NCI-H1694 (cell line): ENCODE measurements at regions not wholly inside any gene's neighbourhood (a gene's known extent, or its start where the extent isn't known, plus 50 kb on each side); places are given as distances from the start of the nearest gene placed in this dataset.

ENCODE experiments used
- DNase-seq: peaks from one replicate; lab custom pipeline; 2025; lab: John Stamatoyannopoulos, UW

DNA sequence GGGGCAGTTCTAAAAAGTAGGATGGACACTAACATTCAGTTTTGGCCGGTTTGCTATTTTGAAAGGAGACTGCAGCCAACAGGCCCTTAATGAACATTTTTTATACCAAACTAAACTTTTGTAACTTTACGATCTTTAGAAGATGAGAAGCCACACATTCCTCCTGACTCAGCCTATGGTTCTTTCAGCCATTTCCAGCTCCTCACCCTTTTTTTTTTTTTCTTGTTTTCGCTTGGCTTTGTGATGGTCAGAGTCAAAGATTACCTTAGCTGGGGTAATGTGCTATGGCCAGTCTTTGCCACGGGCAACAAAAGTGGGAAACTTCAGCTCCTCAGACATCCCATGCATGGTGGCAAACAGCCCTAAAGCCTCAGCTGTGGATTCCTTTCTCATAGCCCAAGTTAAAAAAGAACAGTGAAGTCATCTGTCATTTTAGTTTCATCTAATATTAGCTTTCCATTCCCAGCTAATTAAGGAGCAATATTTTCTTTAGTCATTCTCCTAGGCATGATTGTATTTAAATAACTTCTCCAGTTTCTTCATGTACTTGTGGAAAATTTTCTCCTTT is 368.7 kb downstream of the MFSD1 start:
- DNase-seq, result no peak

DNA sequence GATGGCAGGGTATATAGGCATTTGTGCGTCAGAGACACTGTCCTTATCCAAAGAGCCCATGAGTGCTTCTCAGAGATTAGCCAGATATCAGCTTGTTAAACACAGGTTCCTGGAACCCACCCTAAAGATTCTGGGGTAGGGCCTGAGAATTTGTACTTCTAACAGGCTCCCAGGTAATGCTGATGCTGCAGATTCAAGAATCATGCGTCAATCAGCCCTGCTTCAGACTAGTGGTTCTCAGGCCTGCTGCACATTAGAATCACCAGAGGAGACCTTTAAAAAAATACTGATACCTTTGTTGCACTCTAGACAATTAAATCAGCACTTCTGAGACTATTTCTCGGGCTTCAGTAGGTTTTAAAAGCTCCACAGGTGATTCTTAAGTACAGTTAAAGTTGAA is 369.5 kb downstream of the MFSD1 start:
- DNase-seq, result no peak

DNA sequence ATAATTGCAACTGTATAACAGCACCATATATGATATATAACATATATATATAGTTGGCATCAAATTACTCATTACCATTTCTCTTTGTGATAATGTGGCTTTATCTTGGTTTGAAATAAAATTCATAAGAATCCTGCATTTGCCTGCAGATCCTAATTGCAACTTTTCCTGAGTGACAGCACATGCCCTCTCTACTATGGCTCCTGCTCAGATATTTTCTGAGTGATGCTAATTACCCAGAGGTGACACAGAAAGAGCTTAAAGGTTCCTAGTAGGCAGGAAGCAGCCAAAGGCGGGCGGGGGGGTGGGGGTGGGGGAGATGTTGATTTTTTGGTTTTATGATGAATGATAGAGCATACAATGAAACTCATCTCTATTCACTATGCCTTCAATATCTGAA is 370.6 kb downstream of the MFSD1 start:
- no peak for DNase-seq

DNA sequence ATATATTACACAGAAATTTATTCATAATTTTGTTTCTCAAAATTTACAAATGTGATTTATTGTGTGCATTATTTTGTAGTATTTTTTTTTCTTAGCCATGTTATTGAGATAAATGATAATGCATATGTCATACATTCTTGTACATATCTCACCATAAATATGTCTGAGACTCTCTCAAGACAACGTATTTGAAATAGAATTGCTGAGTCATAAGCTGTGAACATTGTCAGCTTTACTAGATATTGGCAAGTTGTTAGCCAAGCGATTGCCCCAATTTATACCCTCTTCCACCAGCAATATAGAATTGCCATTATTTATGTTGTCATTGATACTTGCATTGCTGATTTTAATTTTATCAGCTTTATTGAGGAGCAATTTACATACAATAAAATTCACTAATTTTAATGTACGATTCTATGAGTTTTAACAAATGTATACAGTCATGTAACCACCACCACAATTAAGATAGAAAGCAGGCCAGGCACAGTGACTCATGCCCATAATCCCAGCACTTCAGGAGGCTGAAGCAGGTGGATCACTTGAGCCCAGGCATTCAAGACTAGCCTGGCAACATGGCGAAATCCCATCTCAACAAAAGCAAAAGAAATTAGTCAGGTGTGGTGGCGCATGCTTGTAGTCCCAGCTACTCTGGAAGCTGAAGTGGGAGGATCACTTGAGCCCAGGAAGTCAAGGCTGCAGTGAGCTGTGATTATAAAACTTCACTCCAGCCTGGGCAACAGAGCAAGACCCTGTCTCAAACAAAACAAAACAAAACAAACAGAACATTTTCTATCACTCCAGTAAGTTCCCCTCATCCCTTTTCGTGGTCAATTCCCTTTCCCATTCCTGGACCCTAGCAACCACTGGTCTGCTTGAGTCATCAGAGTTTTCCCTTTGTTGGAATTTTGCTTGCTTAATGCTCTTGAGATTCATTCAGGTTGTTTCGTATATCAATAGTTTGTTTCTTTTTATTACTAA is 373.1 kb downstream of the MFSD1 start:
- no peak for DNase-seq

DNA sequence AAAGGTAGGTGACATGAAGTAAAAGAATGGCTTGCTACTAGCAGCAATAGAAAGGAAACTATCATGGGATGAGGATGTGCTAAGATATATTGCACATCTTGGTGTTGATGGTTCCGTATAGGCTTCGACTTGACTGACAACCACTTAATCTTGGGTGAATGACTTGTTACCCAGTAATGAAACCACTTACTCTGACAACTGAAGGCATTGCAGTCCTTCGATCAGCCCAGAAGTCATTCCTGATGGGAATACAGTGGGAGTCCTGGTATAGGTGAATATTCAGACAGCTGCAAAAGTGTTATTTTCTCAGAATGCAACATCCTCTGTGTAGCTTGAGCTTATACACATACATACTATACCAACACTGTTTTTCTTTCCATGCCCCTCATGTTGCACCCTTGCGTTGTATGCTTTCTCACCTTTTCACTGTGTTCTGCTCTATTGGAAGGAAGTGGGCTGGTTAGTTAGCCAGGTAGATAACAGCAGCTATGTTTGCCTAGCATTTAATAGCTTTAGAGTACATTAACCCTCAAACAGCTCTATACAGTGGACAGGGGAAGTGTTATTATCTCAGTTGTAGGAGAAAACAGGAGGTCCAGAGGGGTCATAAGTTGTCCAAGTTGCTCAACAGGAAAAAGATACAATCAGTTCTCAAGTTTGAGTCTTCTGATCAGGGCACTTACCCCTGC is 376.5 kb downstream of the MFSD1 start:
- DNase-seq, result no peak

DNA sequence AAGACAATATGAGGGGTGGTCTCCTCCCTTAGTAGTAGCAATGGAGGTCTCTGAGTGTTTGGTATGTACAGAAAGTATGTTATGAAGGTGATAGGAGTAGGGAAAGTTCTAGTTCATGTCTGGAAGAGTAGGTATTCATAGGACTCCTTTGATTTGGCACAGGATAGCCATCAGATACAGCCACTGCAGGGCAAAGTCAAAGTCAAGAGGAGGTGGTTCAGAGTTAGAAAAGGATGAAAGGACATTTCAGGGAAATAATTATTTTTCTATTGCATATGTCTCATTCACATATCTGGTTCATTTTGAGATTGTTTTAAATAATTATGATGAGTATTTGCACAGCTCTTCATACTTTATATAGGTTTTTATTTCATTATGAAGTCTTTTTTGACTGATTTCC is 381.1 kb downstream of the MFSD1 start:
- DNase-seq, result no peak

DNA sequence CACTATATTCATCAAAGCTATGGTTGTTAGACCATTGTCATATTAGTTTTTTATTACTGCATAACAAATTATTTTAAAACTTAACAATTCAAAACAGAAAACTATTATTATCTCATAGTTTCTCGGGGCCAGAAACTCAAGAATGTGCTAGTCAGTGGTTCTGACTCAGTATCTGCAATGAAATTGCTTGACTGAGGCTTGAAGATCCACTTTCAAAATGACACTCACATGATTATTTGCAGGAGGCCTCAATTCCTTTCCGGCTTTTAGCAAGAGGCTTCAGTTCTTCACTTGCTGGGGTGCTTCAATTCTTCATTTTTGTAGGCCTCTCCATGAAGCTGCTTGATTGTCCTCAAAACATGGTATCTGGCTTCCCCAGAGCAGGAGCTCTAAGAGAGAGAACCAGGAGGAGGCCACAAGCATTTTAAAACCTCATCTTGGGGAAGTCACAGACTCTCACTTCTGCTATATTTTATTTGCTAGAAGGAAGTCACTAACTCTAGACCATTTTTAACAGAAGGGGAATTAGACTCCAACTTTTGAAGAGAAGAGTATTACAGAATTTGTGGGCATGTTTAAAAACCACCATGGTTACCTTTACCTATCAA is 383.7 kb downstream of the MFSD1 start:
- DNase-seq, result no peak

DNA sequence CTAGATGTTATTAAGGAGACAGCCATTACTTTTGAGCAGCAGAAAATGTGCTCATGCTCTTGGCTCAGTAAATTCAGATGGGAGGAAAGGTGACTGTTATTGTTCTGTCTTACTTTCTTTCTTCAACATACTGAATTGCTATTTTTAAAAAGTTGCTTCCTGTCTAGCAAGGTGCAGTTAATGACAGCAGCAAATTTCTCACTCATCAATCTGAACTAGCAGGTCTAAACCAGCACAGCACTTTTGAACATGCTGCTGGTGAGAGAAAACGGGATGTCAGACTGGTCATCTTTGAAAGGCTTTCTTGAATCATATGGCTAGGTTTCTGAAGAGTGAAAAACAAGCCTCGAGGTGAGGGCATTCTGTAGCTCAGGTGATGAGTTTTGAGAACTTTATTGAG is 384.7 kb downstream of the MFSD1 start:
- no peak for DNase-seq

DNA sequence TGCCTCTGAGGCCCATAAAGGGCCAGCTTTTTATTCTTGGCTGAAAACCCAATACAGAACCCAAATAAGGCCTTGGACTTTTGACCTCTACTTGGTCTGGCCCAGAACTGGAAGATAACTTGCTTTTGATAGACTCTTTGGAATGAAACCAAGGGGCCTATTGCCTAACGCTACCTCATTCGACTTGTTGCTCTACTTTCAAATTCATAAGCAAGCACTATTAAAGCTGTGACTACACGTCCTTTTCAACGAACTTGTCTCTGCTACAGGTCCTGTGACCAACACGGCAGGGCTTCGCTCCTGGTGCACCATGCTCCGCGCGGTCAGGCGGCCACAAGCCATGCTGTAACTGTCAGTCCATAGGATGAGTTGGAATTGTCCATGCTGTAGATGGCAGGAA is 385.4 kb downstream of the MFSD1 start:
- no peak for DNase-seq

DNA sequence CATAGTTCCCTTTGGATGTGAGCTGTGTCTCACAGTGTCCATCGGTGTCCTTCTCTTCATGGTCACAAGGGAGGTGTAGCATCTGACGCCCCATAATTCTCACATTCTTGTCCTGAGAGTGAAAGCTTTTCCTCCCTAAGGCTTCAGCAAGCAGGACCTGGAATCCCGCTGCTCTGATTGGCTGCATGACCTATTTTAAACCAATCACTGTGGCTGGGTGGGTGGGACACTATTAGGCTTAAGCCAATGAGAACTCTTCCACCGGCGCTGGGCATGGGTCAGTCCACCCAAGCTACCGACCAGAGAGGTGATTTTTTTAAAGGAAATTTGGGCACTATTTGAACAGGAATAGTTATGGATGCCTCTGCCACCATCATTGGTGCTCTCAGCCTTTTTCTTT is 385.9 kb downstream of the MFSD1 start:
- no peak for DNase-seq

DNA sequence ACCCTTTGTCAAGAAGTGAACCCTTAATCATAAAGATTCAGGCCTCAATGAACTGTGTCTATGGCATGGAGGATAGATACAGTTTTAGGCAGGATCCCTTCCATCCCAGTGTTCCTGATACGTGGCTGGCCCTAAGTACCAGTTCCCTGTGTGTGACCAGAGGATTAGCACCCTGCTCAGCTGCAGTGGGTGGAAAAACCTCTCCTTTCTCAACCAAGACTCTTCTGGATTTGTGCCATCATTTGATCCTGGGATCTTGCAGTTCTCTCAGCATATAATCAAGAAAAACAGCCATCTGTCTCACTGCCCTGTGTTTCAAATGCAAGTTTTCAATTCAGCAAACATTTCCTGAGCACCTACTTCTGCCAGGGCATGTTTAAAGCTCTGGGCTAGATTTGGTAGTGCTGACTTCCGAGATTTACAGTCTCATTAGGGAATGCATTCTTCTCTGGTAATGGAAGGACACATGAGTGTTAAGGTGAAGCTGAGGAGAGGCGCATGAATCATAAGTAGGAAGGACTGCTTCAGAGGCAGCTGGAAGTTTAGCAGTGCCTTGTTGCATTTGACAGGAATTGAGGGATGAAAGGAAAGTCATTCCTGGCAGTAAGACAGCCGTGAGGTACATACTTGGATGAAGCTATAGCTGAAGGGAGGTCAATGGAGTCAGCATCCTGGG is 388.3 kb downstream of the MFSD1 start:
- no peak for DNase-seq

DNA sequence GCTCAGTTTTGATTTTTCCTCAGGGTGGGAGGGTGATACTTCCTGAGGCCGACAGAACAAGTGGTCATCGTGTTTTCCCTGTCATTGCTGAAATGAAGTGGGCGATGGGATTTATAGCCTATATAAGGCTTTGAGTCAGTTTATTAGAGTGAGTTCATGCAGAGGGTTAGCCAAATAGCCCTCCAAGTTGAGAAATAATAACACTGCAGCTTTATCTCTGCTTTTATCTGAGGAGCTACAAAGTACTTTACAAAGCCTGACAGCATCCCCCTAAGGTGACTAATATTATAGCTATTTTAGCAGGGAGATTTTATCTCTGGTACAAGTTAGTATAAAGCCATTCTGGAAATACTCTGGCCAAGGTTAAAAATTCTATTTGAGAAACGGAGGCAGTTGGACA is 389.6 kb downstream of the MFSD1 start:
- no peak for DNase-seq

DNA sequence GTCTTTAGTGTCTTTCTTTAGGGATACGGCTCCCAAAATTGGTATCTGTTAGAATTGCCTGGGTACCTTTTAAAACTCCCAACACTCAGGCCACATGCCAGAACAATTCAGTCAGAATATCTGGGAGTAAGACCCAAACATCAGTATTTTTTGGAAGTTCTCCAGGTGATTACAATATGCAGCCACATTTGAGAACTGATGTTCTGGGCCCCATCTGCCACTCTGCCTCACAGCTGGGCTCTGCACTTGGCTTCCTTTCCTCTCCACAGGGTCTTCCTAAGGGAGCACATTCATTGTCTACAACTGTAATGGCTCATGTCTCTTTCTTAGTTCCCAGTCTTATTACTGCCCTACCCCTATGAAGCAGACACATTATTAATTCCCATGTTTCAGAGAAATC is 394.5 kb downstream of the MFSD1 start:
- no peak for DNase-seq

DNA sequence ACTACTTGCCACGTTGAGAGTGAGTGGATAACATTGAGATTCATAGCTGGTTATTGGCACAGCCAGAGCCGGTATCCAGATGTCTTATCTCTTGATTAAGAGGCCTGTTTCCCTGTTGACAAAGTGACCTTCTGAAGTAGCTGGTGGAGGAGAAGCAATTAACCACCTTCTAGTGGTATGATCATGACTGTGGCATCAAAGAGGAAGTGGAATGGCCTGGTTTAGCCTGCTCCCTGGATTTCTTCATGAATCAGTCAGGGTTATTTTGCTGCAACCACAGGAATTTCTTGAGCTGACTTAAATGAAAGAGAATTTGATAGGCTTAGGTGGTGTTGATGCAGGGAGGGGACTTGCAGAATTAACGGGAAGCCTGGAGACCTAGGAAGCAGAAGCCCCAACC is 398.3 kb downstream of the MFSD1 start:
- no peak for DNase-seq

DNA sequence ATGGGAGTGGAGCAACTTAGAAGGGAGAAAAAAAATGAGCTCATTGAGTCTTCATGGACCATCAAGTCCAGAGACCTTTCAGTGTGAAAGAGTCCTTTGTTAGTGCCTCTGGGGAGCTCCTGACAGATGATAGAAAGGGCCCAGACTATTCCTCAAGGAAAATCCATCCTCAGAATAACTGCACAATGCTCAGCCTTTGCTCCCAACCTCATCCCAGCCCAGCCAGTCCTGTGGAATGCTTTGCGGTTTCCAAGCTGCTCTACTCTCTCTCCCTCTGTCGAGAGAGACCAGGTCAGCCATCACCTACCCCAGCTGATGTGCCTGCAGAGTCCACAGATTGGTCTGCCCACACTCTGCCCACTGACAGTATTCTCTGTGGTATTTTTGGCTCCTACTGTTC is 406.2 kb downstream of the MFSD1 start:
- no peak for DNase-seq

DNA sequence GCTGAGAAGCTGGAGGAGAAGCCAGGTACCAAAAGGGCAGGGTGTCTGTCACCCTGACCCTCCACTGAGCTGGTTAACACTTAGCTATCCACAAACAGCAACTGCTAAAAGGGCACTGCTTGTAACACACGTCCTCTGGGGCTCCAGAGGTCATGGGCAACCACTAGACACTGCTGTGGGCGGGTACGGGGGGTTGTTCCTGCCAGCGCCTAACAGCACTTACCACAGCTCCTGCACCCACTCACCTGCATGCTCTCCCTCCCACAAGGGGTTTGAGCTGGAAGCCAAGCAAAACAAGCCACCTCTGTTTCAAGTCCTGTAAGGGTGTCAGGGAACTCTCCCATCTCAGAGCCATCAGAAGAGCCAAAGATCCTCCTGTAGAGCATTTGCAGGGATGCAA is 407.6 kb downstream of the MFSD1 start:
- no peak for DNase-seq

DNA sequence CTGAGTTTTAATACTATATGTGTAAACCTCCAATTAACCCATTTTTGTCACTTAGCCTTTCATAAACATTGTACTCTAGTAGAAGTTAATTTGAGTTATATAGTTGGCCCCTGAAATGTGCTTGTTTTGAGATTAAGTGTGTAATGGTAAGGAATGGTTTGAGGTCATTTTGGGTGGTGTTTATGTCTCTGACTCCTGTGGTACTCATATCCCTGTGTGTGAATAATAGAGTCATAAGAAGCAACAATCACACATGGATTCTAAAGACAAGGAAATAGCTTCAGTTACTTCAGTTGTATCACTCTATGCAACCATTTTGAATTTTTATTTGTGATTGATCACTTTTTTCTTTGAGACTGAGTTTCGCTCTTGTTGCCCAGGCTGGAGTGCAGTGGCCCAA is 408.5 kb downstream of the MFSD1 start:
- DNase-seq, result no peak

DNA sequence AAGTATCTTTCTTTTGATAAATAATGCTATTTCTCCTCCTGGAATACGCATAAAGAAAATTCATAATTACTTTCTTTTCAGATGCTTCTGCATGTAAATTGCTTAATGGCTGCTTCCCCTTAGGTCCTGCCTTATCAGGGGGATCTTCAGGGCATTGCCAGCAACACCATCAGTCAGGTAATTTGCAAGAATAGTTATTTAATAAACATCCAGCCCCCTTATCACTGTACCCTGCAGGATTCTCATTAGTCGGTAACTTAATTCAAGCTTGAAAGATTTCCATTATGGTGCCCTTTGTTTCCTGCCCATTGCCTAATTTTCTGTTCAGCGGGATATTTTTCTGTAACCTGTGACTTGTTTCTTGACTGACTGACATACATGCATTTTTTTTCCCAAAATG is 414.5 kb downstream of the MFSD1 start:
- DNase-seq, result no peak

DNA sequence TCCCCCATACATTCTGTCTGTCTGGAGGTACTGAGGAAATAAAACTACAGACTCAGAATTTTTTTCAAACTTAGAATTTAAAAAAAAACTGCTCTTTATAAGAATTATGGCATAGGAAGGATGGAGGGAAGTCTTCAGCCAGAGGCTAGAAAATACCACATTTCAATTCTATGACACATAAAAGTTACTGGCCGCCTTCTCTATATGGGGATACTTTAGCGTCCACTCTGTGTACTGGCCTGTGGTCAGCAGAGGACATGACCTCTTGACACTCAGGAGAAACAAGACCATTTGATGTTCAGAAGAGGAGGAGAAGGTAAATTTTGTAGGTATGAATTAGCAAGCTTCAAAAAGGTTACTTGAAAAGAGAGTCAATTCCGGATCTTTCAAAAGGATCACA is 417.4 kb downstream of the MFSD1 start:
- DNase-seq, result no peak

DNA sequence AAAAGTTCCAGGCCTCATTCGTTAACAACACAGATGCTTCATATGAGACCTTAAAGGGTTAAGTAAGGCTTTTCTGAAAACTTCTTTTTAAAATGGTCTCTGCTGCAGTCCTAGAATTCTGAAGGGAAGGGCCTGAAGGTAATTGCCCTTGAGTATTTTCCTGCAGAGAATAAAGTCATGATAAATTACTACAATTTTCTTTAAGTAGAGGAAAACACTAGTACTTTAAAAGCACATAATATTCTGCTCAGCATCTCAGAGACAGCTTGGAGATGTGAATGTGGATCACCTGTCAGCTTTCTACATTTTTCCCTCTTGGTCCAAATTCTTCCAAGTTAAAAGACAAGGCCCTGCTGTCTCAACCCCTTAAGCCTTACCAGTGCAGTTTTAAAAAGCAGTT is 419.5 kb downstream of the MFSD1 start:
- DNase-seq, result no peak

DNA sequence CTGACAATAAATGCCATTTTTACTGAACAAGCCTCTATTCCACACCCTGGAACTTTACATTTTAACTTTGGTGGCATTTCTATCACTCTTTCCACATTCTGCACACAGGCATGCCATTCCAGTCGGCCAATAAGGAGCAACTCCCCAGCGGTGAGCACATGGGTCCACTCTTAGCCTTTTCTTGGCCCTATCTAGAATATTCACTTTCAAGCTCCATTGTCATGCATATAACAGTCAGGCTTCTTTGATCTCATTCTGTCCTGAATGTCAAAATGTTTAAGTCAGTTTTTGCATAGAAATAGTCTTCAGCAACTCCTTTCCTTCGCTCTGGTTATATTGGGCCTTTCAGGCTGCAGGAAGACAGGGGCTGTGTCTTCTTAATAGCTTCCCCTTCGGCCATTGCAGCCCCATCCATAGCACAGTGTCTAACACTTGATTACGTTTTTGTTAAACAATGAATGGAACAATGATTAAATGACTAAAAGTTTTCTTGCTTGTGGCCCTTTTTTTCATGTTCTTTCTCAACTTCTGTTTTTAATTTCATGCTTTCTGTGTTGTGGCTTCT is 427.3 kb downstream of the MFSD1 start:
- DNase-seq, result no peak

DNA sequence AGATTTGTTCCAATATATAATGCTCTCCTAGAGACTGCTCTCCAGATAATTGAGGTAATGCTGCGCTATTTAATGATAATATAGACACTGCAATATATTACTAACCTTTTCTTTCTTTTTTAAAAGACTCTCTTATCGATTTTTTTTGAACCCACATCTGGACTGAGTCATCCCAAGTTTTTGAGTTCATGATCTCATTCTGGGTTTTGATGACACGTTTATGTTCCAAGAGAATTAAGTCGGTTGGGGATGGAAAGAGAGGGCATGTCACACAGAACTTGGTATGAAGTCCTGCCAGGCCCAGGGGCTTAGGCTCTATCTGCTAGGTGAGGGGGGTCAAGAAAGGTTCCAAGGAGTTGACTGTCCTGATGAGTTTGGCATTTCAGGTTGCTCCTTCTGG is 431.1 kb downstream of the MFSD1 start:
- no peak for DNase-seq
